ENCODE measurements at regions not wholly inside any gene's neighbourhood (a gene's known extent, or its start where the extent isn't known, plus 50 kb on each side); places are given as distances from the start of the nearest gene placed in this dataset.
A peak's percentile ranks its signal among the peaks of the same experiment; 100 is the strongest.

GRCh38 chr11:69934861-69935494 is 115.8 kb upstream of the FGF3 start:
- H3K9me3 Mint-ChIP-seq (ENCODE audit: low read depth, unreplicated experiment), result no peaks in the 10 kb centered on the region
- TF ChIP-seq CTCF (IDR thresholded peaks at IDR 0.05; ENCODE audit: unreplicated experiment), result no peak
- H3K27me3 Mint-ChIP-seq (ENCODE audit: unreplicated experiment), result no peaks in the 10 kb centered on the region
- CTCF ChIA-PET, result interaction anchor here (0.6 to 0.7 kb wide), 2 partner anchors 34 to 212 kb away, joined by 3 read pairs; no protein-coding TSS in a partner anchor
- peaks cover 4% of the 10 kb centered on the region for H3K36me3 Mint-ChIP-seq (ENCODE audit: insufficient read depth, unreplicated experiment)
- intact Hi-C loops (cut with micrococcal nuclease; ENCODE audit: unreplicated experiment), result no loop called here
- peak; percentile 55 for DNase-seq
- H3K4me3 Mint-ChIP-seq (ENCODE audit: low read depth, unreplicated experiment), result no peak overlapping the region
- no TSS peak for BruUV-seq (replicated peaks)
- peaks cover 18% of the 10 kb centered on the region for H3K4me1 Mint-ChIP-seq (ENCODE audit: low read depth, unreplicated experiment)
- no peak overlapping the region for H3K27ac Mint-ChIP-seq (ENCODE audit: unreplicated experiment)

DNA sequence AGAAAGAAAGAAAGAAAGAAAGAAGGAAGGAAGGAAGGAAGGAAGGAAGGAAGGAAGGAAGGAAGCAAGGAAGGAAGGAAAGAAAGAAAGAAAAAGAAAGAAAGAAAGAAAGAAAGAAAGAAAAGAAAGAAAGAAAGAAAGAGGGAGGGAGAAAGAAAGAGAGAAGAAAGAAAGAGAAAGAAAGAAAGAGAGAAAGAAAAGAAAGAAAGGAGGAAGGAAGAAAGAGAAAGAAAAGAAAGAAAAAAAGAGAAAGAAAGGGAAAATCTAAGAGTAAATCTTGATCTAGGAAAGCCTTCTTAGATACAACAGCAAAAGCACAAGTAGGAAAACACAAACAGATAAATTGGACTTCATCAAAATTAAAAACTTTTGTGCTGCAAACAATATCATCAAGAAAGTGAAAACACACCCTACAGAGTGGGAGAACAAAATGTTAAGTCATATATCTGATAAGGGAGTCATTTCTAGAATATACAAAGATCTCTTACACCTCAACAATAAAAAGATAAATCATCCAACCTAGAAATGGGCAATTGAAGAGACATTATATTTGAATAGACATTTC is 116.8 kb upstream of the FGF3 start:
- H3K36me3 Mint-ChIP-seq (ENCODE audit: insufficient read depth, unreplicated experiment), result peaks cover 4% of the 10 kb centered on the region
- peaks cover 18% of the 10 kb centered on the region for H3K4me1 Mint-ChIP-seq (ENCODE audit: low read depth, unreplicated experiment)
- no peak for TF ChIP-seq CTCF (IDR thresholded peaks at IDR 0.05; ENCODE audit: unreplicated experiment)
- no peaks in the 10 kb centered on the region for H3K9me3 Mint-ChIP-seq (ENCODE audit: low read depth, unreplicated experiment)
- intact Hi-C loops (cut with micrococcal nuclease; ENCODE audit: unreplicated experiment), result no loop called here
- no TSS peak for BruUV-seq (replicated peaks)
- no peak overlapping the region for H3K4me3 Mint-ChIP-seq (ENCODE audit: low read depth, unreplicated experiment)
- CTCF ChIA-PET, result interaction anchor here (0.7 kb wide), 1 partner anchor 211 kb away, joined by 3 read pairs; no protein-coding TSS in a partner anchor
- no peak overlapping the region for H3K27ac Mint-ChIP-seq (ENCODE audit: unreplicated experiment)
- DNase-seq, result no peak
- no peaks in the 10 kb centered on the region for H3K27me3 Mint-ChIP-seq (ENCODE audit: unreplicated experiment)

DNA sequence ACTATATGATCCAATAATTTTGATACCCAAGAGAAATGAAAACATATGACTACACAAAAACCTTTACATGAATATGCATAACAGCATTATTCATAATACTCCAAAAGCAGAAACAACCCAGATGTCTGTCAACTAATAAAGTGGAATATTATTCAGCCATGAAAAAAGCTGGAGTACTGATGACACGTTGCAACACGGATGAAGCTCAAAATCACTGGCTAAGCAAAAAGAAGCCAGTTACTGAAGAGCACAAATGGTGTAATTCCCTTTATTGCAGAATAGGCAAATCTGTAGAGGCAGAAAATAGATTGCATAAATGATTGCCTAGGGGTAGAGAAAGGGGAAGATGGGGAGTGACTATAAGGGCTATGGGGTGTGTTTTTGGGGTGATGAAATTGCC is 117.6 kb upstream of the FGF3 start:
- intact Hi-C loops (cut with micrococcal nuclease; ENCODE audit: unreplicated experiment), result no loop called here
- Mint-ChIP-seq H3K9me3 (ENCODE audit: low read depth, unreplicated experiment) (no peaks in the 10 kb centered on the region), H3K4me1 (ENCODE audit: low read depth, unreplicated experiment) (peaks cover 18% of the 10 kb centered on the region), H3K4me3 (ENCODE audit: low read depth, unreplicated experiment) (no peak overlapping the region), H3K27me3 (ENCODE audit: unreplicated experiment) (no peaks in the 10 kb centered on the region), H3K36me3 (ENCODE audit: insufficient read depth, unreplicated experiment) (peaks cover 4% of the 10 kb centered on the region), H3K27ac (ENCODE audit: unreplicated experiment) (no peak overlapping the region)
- no TSS peak for BruUV-seq (replicated peaks)
- CTCF ChIA-PET, result no interaction called here
- DNase-seq, result no peak
- no peak for TF ChIP-seq CTCF (IDR thresholded peaks at IDR 0.05; ENCODE audit: unreplicated experiment)

GRCh38 chr11:69938206-69938605 is 119.0 kb upstream of the FGF3 start:
- no peaks in the 10 kb centered on the region for H3K9me3 Mint-ChIP-seq (ENCODE audit: low read depth, unreplicated experiment)
- no peak overlapping the region for H3K27ac Mint-ChIP-seq (ENCODE audit: unreplicated experiment)
- peaks cover 4% of the 10 kb centered on the region for H3K36me3 Mint-ChIP-seq (ENCODE audit: insufficient read depth, unreplicated experiment)
- H3K27me3 Mint-ChIP-seq (ENCODE audit: unreplicated experiment), result no peaks in the 10 kb centered on the region
- intact Hi-C loops (cut with micrococcal nuclease; ENCODE audit: unreplicated experiment), result no loop called here
- TF ChIP-seq CTCF (IDR thresholded peaks at IDR 0.05; ENCODE audit: unreplicated experiment), result no peak
- no peak for DNase-seq
- H3K4me1 Mint-ChIP-seq (ENCODE audit: low read depth, unreplicated experiment), result peaks cover 26% of the 10 kb centered on the region
- H3K4me3 Mint-ChIP-seq (ENCODE audit: low read depth, unreplicated experiment), result no peak overlapping the region
- CTCF ChIA-PET, result no interaction called here
- no TSS peak for BruUV-seq (replicated peaks)
